ENCODE measurements at regions not wholly inside any gene's neighbourhood (a gene's known extent, or its start where the extent isn't known, plus 50 kb on each side); places are given as distances from the start of the nearest gene placed in this dataset.

DNA sequence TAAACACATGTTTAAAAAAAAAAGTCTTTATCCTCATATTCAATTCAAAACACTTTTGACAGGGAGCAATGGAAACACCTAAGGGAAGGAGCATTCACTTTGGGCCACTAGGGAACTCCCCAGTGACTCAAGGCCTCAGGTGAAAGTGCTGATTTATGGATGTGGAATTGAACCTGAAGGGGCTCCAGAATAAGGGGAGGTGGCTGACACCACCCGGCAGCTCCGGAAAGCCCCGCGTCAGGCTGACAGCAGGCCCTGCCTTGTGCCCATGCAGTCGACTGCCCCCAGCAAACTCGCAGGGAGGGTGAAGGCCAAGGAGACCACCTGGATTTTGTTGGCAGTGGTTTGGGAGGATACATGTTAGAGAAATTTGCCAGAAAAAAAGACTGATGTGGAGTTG, 275.3 kb upstream of the NCKAP5 start:
- no peak overlapping the region for H3K9ac ChIP-seq (ENCODE audit: low read depth, low read length, poor library complexity, severe bottlenecking)

DNA sequence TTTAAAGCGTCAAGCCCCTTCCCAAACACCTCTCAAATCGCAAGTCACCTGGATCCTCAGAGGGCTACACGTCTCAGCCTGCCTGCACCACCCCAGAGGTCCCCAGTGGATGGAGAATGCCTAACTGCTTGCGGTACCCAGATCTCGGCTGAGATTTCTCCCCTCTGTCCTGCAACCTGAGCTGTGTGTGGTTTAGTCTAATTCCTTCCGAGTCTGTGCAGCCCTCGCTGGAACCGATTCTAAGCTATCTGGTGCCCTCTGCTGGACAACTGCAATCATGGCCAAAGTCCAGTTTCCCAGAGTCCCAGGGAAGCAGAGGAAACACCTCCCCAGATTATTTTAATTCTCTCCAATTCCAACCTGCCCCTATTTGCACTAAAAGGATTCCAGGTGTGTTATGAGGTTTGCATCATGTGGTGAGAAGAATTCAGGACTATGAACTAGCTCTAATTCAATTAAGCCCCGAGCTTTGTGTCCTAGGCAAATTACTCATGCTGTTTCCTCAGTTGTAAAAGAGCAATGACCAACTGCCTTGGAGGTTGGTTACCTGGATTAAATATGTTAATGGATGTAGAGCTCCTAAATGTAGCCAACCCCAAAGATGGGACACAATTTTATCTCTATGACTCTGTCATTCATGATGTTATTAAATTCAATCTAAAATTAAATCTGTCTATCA, 276.1 kb upstream of the NCKAP5 start:
- Histone ChIP-seq H3K9me2 (replicated peaks; ENCODE audit: low read depth, low read length) (no peaks in the 10 kb centered on the region), H3K4me3 (ENCODE audit: low read length, poor library complexity, severe bottlenecking) (no peak overlapping the region), H3K9ac (ENCODE audit: low read depth, low read length, poor library complexity, severe bottlenecking) (no peak overlapping the region), H4K20me1 (ENCODE audit: insufficient read depth, low read length, poor library complexity, severe bottlenecking) (no peaks in the 10 kb centered on the region), H2AFZ (ENCODE audit: low read length) (no peak overlapping the region), H3K27me3 (ENCODE audit: insufficient read depth, low read length, poor library complexity, severe bottlenecking) (no peaks in the 10 kb centered on the region), H3K9me3 (ENCODE audit: insufficient read depth, low read depth, low read length) (no peaks in the 10 kb centered on the region), H3K36me3 (ENCODE audit: insufficient read depth, low read length) (no peaks in the 10 kb centered on the region), H3K79me2 (ENCODE audit: insufficient read depth, low read length) (no peaks in the 10 kb centered on the region), H3K4me1 (ENCODE audit: insufficient read depth, low read length, poor library complexity, severe bottlenecking) (no peaks in the 10 kb centered on the region), H3K4me2 (ENCODE audit: low read depth, low read length, poor library complexity, severe bottlenecking) (no peak overlapping the region), H3F3A (ENCODE audit: low read depth) (no peaks in the 10 kb centered on the region)
- TF ChIP-seq EZH2phosphoT487 (IDR thresholded peaks at IDR 0.05; ENCODE audit: borderline replicate concordance), result no peak
- TF ChIP-seq, protein P1, sequence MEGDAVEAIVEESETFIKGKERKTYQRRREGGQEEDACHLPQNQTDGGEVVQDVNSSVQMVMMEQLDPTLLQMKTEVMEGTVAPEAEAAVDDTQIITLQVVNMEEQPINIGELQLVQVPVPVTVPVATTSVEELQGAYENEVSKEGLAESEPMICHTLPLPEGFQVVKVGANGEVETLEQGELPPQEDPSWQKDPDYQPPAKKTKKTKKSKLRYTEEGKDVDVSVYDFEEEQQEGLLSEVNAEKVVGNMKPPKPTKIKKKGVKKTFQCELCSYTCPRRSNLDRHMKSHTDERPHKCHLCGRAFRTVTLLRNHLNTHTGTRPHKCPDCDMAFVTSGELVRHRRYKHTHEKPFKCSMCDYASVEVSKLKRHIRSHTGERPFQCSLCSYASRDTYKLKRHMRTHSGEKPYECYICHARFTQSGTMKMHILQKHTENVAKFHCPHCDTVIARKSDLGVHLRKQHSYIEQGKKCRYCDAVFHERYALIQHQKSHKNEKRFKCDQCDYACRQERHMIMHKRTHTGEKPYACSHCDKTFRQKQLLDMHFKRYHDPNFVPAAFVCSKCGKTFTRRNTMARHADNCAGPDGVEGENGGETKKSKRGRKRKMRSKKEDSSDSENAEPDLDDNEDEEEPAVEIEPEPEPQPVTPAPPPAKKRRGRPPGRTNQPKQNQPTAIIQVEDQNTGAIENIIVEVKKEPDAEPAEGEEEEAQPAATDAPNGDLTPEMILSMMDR (conservative IDR thresholded peaks at IDR 0.05; ENCODE audit: low read length), result peak; percentile 89

More for the DNA sequence above, 275.3 kb upstream of the NCKAP5 start:
- Histone ChIP-seq H3K79me2 (ENCODE audit: insufficient read depth, low read length) (no peaks in the 10 kb centered on the region), H2AFZ (ENCODE audit: low read length) (no peak overlapping the region), H3F3A (ENCODE audit: low read depth) (no peaks in the 10 kb centered on the region), H3K4me2 (ENCODE audit: low read depth, low read length, poor library complexity, severe bottlenecking) (no peak overlapping the region), H3K9me2 (replicated peaks; ENCODE audit: low read depth, low read length) (no peaks in the 10 kb centered on the region), H3K27me3 (ENCODE audit: insufficient read depth, low read length, poor library complexity, severe bottlenecking) (no peaks in the 10 kb centered on the region), H3K4me3 (ENCODE audit: low read length, poor library complexity, severe bottlenecking) (no peak overlapping the region), H3K36me3 (ENCODE audit: insufficient read depth, low read length) (no peaks in the 10 kb centered on the region), H3K4me1 (ENCODE audit: insufficient read depth, low read length, poor library complexity, severe bottlenecking) (no peaks in the 10 kb centered on the region), H4K20me1 (ENCODE audit: insufficient read depth, low read length, poor library complexity, severe bottlenecking) (no peaks in the 10 kb centered on the region), H3K9me3 (ENCODE audit: insufficient read depth, low read depth, low read length) (no peaks in the 10 kb centered on the region)
- TF ChIP-seq, protein P1 (conservative IDR thresholded peaks at IDR 0.05; ENCODE audit: low read length), result no peak
- TF ChIP-seq EZH2phosphoT487 (IDR thresholded peaks at IDR 0.05; ENCODE audit: borderline replicate concordance), result no peak

DNA sequence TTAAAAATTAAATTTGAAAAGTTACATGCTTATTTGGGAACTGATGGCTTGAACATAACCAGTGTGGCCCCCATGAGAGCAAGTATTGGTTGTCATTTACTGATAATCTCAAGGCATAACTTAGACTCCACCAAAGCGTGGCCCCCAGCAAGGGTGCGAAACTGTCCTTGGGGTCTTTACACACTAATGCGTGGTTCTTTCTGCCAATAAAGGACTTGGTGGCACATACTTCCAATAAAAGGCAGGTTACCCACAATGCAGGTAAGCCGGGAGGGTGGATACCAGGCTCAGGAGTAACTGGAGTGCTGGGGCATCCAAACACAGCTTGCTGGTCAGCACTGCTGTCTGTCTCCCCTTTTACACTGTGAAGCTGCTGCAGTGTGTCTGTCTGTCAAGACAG, 278.2 kb upstream of the NCKAP5 start:
- no peak overlapping the region for H3K4me2 ChIP-seq (ENCODE audit: low read depth, low read length, poor library complexity, severe bottlenecking)
- no peaks in the 10 kb centered on the region for H4K20me1 ChIP-seq (ENCODE audit: insufficient read depth, low read length, poor library complexity, severe bottlenecking)
- H3K27me3 ChIP-seq (ENCODE audit: insufficient read depth, low read length, poor library complexity, severe bottlenecking), result no peaks in the 10 kb centered on the region
- H3K9me2 ChIP-seq (replicated peaks; ENCODE audit: low read depth, low read length), result no peaks in the 10 kb centered on the region
- H2AFZ ChIP-seq (ENCODE audit: low read length), result no peak overlapping the region
- no peaks in the 10 kb centered on the region; the same call in 1 of the 2 replicates for H3K9me3 ChIP-seq (ENCODE audit: insufficient read depth, low read depth, low read length)
- H3K4me1 ChIP-seq (ENCODE audit: insufficient read depth, low read length, poor library complexity, severe bottlenecking), result no peaks in the 10 kb centered on the region
- TF ChIP-seq EZH2phosphoT487 (IDR thresholded peaks at IDR 0.05; ENCODE audit: borderline replicate concordance), result no peak
- TF ChIP-seq, protein P1 (conservative IDR thresholded peaks at IDR 0.05; ENCODE audit: low read length), result no peak
- H3K36me3 ChIP-seq (ENCODE audit: insufficient read depth, low read length), result no peaks in the 10 kb centered on the region
- H3K4me3 ChIP-seq (ENCODE audit: low read length, poor library complexity, severe bottlenecking), result no peak overlapping the region
- no peaks in the 10 kb centered on the region for H3F3A ChIP-seq (ENCODE audit: low read depth)
- no peaks in the 10 kb centered on the region for H3K79me2 ChIP-seq (ENCODE audit: insufficient read depth, low read length)
- H3K9ac ChIP-seq (ENCODE audit: low read depth, low read length, poor library complexity, severe bottlenecking), result no peak overlapping the region

All from Loucy (cell line).